ENCODE measurements at regions not wholly inside any gene's neighbourhood (a gene's known extent, or its start where the extent isn't known, plus 50 kb on each side); places are given as distances from the start of the nearest gene placed in this dataset.

DNA sequence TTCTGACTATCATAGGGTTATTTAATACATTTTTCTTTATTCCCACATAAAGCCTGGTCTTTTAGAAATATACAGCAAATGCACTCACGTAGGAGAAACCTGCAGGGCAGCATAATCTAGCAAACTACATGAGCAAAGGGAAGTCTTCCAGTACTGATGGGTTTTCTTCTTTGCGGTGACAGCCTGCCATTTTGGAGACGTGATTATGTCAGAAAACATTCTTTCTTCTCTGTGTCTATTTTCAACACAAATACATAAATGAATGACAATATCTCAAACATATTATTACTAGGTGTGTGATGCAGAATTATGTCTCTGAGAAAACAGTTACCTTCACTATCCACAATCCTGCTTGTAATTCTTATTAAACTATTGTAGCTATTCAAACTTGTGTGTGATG lies 425.0 kb downstream of the GPAM start:
- TF ChIP-seq, protein P1, sequence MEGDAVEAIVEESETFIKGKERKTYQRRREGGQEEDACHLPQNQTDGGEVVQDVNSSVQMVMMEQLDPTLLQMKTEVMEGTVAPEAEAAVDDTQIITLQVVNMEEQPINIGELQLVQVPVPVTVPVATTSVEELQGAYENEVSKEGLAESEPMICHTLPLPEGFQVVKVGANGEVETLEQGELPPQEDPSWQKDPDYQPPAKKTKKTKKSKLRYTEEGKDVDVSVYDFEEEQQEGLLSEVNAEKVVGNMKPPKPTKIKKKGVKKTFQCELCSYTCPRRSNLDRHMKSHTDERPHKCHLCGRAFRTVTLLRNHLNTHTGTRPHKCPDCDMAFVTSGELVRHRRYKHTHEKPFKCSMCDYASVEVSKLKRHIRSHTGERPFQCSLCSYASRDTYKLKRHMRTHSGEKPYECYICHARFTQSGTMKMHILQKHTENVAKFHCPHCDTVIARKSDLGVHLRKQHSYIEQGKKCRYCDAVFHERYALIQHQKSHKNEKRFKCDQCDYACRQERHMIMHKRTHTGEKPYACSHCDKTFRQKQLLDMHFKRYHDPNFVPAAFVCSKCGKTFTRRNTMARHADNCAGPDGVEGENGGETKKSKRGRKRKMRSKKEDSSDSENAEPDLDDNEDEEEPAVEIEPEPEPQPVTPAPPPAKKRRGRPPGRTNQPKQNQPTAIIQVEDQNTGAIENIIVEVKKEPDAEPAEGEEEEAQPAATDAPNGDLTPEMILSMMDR (conservative IDR thresholded peaks at IDR 0.05; ENCODE audit: low read depth in 2 of 2): no peak
- TF ChIP-seq EZH2 (IDR thresholded peaks at IDR 0.05; ENCODE audit: low read depth, unreplicated experiment) (no peak), CREB1 (CRISPR knock-in tag; IDR thresholded peaks at IDR 0.05; ENCODE audit: low read depth) (no peak), POLR2AphosphoS5 (IDR thresholded peaks at IDR 0.05; ENCODE audit: low read depth) (no peak)
- TF ChIP-seq, protein P2, sequence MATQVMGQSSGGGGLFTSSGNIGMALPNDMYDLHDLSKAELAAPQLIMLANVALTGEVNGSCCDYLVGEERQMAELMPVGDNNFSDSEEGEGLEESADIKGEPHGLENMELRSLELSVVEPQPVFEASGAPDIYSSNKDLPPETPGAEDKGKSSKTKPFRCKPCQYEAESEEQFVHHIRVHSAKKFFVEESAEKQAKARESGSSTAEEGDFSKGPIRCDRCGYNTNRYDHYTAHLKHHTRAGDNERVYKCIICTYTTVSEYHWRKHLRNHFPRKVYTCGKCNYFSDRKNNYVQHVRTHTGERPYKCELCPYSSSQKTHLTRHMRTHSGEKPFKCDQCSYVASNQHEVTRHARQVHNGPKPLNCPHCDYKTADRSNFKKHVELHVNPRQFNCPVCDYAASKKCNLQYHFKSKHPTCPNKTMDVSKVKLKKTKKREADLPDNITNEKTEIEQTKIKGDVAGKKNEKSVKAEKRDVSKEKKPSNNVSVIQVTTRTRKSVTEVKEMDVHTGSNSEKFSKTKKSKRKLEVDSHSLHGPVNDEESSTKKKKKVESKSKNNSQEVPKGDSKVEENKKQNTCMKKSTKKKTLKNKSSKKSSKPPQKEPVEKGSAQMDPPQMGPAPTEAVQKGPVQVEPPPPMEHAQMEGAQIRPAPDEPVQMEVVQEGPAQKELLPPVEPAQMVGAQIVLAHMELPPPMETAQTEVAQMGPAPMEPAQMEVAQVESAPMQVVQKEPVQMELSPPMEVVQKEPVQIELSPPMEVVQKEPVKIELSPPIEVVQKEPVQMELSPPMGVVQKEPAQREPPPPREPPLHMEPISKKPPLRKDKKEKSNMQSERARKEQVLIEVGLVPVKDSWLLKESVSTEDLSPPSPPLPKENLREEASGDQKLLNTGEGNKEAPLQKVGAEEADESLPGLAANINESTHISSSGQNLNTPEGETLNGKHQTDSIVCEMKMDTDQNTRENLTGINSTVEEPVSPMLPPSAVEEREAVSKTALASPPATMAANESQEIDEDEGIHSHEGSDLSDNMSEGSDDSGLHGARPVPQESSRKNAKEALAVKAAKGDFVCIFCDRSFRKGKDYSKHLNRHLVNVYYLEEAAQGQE (IDR thresholded peaks at IDR 0.05; ENCODE audit: unreplicated experiment): no peak
